SJSA1 (cell line): ENCODE measurements at regions not wholly inside any gene's neighbourhood (a gene's known extent, or its start where the extent isn't known, plus 50 kb on each side); places are given as distances from the start of the nearest gene placed in this dataset.

Experiments used
- DNase-seq, 2 experiments: peaks; one replicate each; pipeline ENCODE4 v3.0.0-alpha.2; 2015 to 2020; ENCODE audit warnings: low spot score in 2 of 2, low read depth in 1 of 2
- H3K27ac ChIP-seq: fragments of 250-450 bp; sonication (Bioruptor Pico); 2 replicates; pipeline ENCODE4 v1.5.1; 2020; ENCODE audit warnings: mild to moderate bottlenecking, moderate library complexity
- H3K27me3 ChIP-seq: fragments of 250-450 bp; sonication (Bioruptor Pico); replicated peaks from 2 replicates; pipeline ENCODE4 v1.5.1; 2020; ENCODE audit warnings: mild to moderate bottlenecking, moderate library complexity
- H3K36me3 ChIP-seq: fragments of 250-450 bp; sonication (Bioruptor Pico); 2 replicates; pipeline ENCODE4 v1.5.1; 2020; ENCODE audit warnings: mild to moderate bottlenecking
- H3K4me1 ChIP-seq: fragments of 250-450 bp; sonication (Bioruptor Pico); replicated peaks from 2 replicates; pipeline ENCODE4 v1.6.1; 2021; ENCODE audit warnings: mild to moderate bottlenecking
- H3K4me3 ChIP-seq: fragments of 250-450 bp; sonication (Bioruptor Pico); 2 replicates; pipeline ENCODE4 v1.5.1; 2020; ENCODE audit warnings: mild to moderate bottlenecking
- H3K9me3 ChIP-seq: fragments of 250-450 bp; sonication (Bioruptor Pico); replicated peaks from 2 replicates; pipeline ENCODE4 v1.5.1; 2020; ENCODE audit warnings: mild to moderate bottlenecking

DNA sequence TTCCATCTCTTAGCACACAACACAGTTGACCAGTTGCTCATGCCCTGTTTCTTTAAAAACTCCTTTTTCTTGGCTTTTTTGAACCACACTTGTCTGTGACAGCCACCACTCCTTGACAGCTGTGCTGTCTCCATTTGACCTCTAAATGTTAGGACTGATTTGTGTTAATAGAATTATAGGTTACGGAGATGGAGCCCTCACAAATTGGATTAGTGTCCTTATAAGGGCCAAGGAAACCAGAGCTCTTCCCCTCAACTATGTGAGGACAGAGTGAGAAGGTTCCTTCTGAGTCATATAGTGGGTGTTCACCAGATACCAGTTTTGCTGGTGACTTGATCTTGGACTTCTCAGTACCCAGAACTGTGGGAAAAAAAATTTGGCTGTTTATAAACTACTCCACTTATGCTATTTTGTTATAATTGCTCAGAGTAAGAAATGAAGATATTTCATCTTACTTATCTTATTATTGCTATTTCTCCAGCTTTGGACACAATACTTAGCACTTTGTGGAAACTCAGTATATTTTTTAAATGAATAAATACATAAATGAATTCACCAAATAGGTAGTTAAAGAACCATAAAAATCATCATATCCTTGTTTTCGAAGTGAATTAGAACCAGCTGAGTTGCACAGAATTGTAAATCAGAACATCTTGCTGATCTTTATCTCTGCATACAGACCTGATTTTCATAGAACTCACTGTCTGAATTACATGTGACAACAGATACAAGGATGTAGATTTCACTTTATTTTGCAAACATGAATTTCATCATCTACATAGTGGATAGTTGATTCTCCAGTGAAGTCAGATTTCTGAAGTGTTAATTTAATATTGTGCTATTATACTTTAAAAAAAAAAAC lies 598.5 kb upstream of the IRAK1BP1 start:
- no peak overlapping the region for H3K27ac ChIP-seq
- H3K36me3 ChIP-seq: no peaks in the 10 kb centered on the region
- H3K9me3 ChIP-seq: no peaks in the 10 kb centered on the region
- no peaks in the 10 kb centered on the region for H3K27me3 ChIP-seq
- 0 out of 2 replicates have a peak, but pooled peaks cover 7% of the 10 kb centered on the region for H3K4me1 ChIP-seq
- no peak for DNase-seq
- H3K4me3 ChIP-seq: no peak overlapping the region

DNA sequence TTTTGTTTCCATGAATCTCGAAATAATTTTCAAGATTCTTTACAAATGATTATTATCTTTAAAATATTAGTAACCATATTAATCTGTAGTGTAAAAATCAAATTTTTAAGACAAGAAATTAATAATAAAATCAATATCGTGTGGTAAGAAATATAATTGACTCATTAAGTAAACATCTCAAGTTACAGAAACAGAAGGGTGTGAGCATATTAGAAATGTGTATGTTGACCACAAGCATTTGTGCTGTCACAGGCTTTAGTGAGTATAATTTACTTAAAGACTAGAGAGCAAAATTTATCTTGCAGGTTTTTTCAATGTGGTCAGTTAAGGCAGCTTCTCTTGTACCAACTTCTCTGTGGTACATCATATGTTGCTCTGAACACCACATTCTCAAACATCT lies 566.5 kb upstream of the IRAK1BP1 start:
- DNase-seq: no peak
- Histone ChIP-seq H3K4me1 (no peaks in the 10 kb centered on the region), H3K9me3 (no peaks in the 10 kb centered on the region)

DNA sequence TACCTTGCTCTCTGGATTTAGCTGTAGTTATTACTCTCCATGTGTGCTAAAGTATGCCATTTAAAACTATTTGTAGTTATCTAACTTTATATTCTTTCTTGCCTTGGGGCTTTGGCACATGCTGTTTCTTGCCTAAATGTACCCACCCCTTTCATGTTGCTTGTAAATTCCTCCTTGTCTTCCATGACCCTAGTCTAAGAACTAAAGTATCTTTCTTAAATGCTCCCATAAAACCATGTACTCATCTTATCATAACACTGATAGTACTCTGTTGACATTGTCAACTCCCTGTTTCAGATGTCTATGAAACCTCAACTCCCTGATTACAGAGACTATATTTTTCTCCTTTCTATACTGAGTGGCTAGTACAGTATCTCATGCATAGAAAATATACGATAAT lies 564.9 kb upstream of the IRAK1BP1 start:
- no peaks in the 10 kb centered on the region for H3K9me3 ChIP-seq
- H3K27ac ChIP-seq: no peak overlapping the region
- H3K4me3 ChIP-seq: no peak overlapping the region
- no peak for DNase-seq
- H3K36me3 ChIP-seq: no peaks in the 10 kb centered on the region
- no peaks in the 10 kb centered on the region for H3K27me3 ChIP-seq
- H3K4me1 ChIP-seq: no peaks in the 10 kb centered on the region

More for the DNA sequence above, 566.5 kb upstream of the IRAK1BP1 start:
- Histone ChIP-seq H3K27me3 (no peaks in the 10 kb centered on the region), H3K4me3 (no peak overlapping the region), H3K36me3 (no peaks in the 10 kb centered on the region), H3K27ac (no peak overlapping the region)

DNA sequence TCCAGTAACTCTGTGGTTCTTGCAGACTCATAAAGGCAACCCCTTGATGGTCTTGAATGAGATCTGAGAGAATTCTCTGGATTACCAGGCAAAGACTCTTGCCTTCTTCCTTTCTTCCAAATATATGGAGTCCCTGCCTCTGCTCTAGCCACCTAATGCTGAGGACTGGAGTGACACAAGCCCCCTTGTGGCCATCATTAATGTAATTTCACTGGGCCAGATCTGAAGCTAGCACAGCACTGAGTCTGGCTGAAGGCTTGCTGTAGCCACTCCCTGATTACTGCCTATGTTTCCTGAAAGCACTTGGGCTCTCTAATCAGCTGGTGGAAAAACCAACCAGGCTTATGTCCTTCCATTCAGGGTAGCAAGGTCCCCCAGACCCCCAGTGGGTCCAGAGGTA lies 559.3 kb upstream of the IRAK1BP1 start:
- no peaks in the 10 kb centered on the region for H3K4me1 ChIP-seq
- no peak overlapping the region for H3K27ac ChIP-seq
- no peaks in the 10 kb centered on the region for H3K36me3 ChIP-seq
- H3K27me3 ChIP-seq: no peaks in the 10 kb centered on the region
- DNase-seq: no peak
- H3K4me3 ChIP-seq: no peak overlapping the region
- no peaks in the 10 kb centered on the region for H3K9me3 ChIP-seq

DNA sequence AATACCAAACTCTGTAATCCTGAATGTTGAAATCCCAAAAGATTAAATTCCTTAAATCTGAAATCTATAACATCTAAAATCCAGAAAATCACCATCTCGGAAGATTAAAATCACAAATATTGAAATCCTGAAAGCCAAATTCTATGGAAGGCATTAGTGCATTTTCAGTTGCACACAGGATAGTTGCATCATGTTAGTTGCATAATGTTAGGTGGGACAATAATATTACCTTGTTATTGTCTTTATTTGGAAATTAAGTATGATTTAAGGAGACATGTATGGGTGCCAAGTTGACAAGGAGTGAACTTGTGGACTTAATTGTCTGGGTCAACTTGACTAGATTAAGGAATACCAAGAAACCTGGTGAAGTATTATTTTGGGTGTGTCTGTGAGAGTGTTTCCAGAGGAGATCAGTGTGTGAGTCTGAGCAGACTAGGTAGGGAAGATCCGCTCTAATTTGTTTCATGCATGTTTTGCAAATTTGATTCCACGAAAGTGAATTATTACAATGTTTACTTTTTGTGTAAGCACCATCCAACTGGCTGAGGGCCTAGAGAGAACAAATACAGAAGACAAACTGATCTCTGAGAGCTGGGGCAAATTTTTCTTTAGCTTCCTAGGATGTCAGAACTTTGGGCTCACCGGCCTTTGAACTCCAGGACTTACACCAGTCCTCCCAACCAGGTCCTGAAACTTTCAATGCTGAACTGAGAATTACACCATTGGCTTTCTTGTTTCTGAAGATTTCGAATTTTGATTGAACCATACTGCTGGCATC lies 545.1 kb upstream of the IRAK1BP1 start:
- no peaks in the 10 kb centered on the region for H3K36me3 ChIP-seq
- no peak overlapping the region for H3K4me3 ChIP-seq
- no peak overlapping the region for H3K27ac ChIP-seq
- DNase-seq: no peak
- H3K9me3 ChIP-seq: no peaks in the 10 kb centered on the region
- no peaks in the 10 kb centered on the region for H3K4me1 ChIP-seq
- no peaks in the 10 kb centered on the region for H3K27me3 ChIP-seq

DNA sequence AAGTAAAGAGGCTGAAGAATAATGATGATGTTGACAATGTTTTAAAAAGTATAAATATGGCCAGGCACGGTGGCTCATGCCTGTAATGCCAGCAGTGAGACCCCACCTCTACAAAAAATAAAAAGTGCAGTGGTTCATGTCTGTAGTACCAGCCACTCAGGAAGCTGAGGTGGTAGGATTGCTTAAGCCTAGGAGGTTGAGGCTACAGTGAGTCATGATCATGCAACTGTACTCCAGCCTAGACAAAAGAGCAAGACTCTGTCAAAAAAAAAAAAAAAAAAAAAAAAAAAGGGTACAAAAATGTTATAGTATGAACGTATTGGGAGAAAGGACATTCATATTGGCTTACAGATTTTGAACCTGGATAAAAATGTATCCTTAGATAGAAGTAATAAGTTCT lies 543.1 kb upstream of the IRAK1BP1 start:
- DNase-seq: no peak
- Histone ChIP-seq H3K27me3 (no peaks in the 10 kb centered on the region), H3K36me3 (no peaks in the 10 kb centered on the region)

DNA sequence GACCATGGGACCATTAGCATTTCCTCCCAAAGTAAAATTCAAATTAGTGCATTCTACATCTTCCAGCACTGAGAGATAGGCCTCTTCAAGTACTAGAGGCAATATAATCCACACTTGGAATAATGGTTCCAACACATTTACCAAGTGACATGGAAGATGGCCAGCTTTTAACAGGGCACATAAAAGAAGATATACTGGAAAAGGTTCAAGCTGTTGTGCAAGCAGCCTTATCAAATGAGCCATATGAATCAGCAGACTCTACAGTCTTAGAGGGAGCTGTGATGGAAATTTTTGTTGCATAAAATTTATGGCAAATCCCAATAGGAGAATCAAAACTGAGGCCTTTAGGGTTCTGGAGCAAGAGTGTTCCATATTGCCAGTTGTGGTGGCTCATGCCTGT lies 526.6 kb upstream of the IRAK1BP1 start:
- Histone ChIP-seq H3K4me1 (no peaks in the 10 kb centered on the region), H3K36me3 (no peaks in the 10 kb centered on the region), H3K4me3 (no peak overlapping the region), H3K9me3 (no peaks in the 10 kb centered on the region), H3K27me3 (no peaks in the 10 kb centered on the region), H3K27ac (no peak overlapping the region)
- DNase-seq: no peak

More for the DNA sequence above, 543.1 kb upstream of the IRAK1BP1 start:
- Histone ChIP-seq H3K9me3 (no peaks in the 10 kb centered on the region), H3K4me1 (no peaks in the 10 kb centered on the region), H3K4me3 (no peak overlapping the region), H3K27ac (no peak overlapping the region)

DNA sequence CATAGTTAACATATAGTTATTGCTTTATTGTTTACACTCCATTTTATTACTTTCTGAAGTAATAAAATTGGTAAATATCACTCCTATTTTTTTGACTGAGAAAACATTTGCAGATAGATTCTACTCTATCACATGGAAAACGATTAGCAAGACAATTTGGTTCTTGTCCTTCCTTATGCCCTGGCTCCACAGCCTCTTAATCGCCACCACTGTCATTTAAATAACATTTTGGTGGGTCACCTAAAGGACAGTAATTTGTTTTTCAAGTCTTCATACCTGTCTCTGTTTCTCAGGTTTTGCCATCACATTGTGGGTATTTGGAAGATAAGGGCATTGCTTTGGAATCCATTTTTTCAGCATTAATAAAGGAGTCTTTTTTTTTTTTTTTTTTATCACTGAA lies 521.5 kb upstream of the IRAK1BP1 start:
- Histone ChIP-seq H3K4me3 (no peak overlapping the region), H3K27ac (no peak overlapping the region), H3K9me3 (no peaks in the 10 kb centered on the region), H3K4me1 (no peaks in the 10 kb centered on the region), H3K36me3 (no peaks in the 10 kb centered on the region), H3K27me3 (no peaks in the 10 kb centered on the region)
- no peak for DNase-seq

DNA sequence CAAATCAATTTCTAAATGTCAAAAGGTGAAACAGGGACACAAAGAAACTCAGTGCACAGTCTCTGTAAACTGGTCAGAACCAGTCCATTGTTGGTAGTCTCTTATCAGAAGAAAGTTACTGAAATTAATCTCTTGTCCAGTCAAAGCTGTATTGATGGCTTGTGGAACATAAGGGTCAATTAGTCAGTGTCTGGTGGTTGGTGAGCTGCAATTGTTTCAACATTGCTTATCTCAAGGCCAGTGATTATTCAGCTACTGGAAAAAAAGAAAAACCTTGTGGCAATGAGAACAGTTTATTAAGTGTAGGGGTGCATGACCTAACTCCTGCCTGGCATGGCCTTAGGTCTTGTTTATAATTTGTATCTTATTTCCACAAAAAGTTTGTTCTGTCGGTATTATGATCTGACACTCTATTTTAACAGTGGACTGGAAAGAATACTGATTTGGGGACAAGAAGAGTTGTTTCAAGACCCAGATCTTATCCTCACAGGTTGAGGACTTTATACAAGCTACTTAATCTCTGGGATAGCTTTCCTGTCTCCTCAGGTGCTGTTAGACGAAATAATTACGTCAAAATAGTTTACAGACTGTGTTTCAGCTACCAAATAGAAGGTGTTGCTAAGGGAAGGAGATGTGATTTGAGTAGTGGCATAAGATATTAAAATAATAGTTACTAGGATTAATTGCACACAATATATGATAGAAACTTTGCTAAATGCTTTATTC lies 520.0 kb upstream of the IRAK1BP1 start:
- no peaks in the 10 kb centered on the region for H3K9me3 ChIP-seq
- H3K4me3 ChIP-seq: no peak overlapping the region
- no peak overlapping the region for H3K27ac ChIP-seq
- H3K4me1 ChIP-seq: no peaks in the 10 kb centered on the region
- H3K36me3 ChIP-seq: no peaks in the 10 kb centered on the region
- no peak for DNase-seq
- H3K27me3 ChIP-seq: no peaks in the 10 kb centered on the region

DNA sequence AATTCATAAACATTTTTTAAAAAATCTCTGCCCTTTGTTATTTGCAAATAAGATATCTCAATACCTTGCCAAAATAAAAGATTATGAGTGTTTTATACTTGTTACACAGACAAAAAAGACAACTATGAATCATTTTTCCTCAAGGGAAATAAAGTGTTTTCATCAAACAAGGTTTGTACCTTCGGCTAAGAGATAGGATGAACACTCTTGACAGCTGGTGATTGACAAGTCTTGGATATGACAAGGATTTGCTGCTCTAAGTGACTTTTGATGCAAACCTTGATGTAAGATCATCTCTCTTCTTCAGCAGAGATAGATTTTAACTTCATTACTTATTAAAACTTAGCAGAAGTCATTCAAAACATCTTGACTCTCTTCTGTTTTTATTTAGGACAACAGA lies 514.3 kb upstream of the IRAK1BP1 start:
- Histone ChIP-seq H3K36me3 (no peaks in the 10 kb centered on the region), H3K27ac (no peak overlapping the region), H3K27me3 (no peaks in the 10 kb centered on the region), H3K4me1 (no peaks in the 10 kb centered on the region), H3K9me3 (no peaks in the 10 kb centered on the region), H3K4me3 (no peak overlapping the region)
- DNase-seq: no peak

DNA sequence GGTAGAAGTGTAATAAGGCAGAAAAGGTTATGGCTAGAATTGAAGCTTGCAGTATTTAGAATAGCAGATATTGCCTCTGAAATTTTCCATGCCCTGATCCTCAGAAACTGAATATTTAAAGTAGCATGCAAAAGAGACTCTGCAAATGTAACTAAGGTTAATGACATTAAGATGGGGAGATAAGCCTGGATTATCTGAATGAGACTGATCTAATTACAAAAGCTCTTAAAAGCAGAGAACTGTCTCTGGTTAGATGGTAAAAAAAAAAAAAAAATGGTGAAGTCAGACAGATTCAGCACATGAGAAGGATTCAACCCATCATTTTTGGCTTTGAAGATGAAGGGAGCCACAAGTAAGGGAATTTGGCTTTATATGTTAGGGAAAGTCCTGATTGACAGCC lies 503.7 kb upstream of the IRAK1BP1 start:
- Histone ChIP-seq H3K27ac (no peak overlapping the region), H3K27me3 (no peaks in the 10 kb centered on the region; the same call in 1 of the 2 replicates), H3K36me3 (no peaks in the 10 kb centered on the region), H3K9me3 (no peaks in the 10 kb centered on the region), H3K4me3 (no peak overlapping the region), H3K4me1 (no peaks in the 10 kb centered on the region)
- DNase-seq: no peak

DNA sequence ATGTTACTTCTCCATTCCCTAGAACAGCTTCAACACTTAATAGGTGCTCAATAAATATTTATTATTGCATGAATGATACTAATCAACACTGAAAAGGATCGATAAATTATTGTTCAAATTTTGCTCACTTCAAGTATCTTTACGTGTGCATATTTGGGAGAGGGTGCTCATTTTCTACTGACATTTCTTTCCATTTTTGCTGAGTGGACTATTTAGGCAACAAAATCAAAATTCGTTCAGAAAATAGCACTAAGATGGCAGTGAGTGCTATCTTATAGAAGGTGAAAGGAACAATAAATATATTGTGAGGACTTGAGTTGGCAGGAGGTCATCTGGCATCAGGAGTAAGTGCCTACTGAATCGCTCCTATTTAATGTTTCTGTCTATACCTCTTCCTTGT lies 501.9 kb upstream of the IRAK1BP1 start:
- Histone ChIP-seq H3K36me3 (no peaks in the 10 kb centered on the region), H3K27ac (no peak overlapping the region), H3K4me1 (no peaks in the 10 kb centered on the region), H3K9me3 (no peaks in the 10 kb centered on the region), H3K27me3 (no peaks in the 10 kb centered on the region; the same call in 1 of the 2 replicates), H3K4me3 (no peak overlapping the region)
- no peak for DNase-seq

DNA sequence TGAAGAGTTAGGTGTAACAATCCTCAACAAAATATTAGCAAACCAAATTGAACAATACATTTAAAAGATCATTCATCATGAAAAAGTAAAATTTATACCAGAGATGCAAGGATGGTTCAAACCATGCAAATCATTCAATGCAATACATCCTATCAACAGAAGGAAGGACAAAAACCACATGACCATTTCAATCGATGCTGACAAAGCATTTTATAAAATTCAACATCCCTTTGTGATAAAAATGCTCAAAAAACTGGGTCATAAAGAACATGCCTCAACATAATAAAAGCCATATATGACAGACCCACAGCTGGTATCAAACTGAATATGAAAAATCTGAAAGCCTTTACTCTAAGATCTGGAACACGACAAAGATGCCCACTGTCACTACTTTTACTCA lies 490.3 kb upstream of the IRAK1BP1 start:
- no peaks in the 10 kb centered on the region for H3K27me3 ChIP-seq
- no peak overlapping the region for H3K4me3 ChIP-seq
- DNase-seq: no peak
- H3K27ac ChIP-seq: no peak overlapping the region
- H3K9me3 ChIP-seq: no peaks in the 10 kb centered on the region; the same call in 1 of the 2 replicates
- H3K36me3 ChIP-seq: no peaks in the 10 kb centered on the region
- no peaks in the 10 kb centered on the region for H3K4me1 ChIP-seq

DNA sequence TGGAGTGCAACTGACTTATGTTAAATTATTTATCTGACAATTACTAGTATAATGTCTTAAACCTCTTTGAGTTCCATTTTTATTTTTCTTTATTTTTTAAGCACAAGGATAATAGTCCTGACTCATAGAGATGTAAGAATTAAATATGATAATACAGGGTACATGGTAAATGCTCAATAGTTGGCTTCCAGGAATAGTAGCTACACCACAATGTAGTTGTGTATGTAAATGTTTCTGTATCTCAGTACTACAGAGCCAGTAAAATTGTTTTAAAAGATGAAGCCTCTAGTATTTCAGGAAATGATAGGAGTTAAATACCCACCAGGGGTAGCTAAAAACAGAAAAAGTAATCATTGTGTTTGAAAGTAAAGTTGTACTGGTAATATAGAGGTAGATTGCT lies 487.4 kb upstream of the IRAK1BP1 start:
- DNase-seq: no peak

More for the DNA sequence above, 487.4 kb upstream of the IRAK1BP1 start:
- Histone ChIP-seq H3K4me1 (no peaks in the 10 kb centered on the region), H3K9me3 (no peaks in the 10 kb centered on the region; the same call in 1 of the 2 replicates), H3K4me3 (no peak overlapping the region), H3K27me3 (no peaks in the 10 kb centered on the region), H3K27ac (no peak overlapping the region), H3K36me3 (no peaks in the 10 kb centered on the region)
